HL-60 (cell line): ENCODE measurements at regions not wholly inside any gene's neighbourhood (a gene's known extent, or its start where the extent isn't known, plus 50 kb on each side); places are given as distances from the start of the nearest gene placed in this dataset.

ENCODE experiments used
- CTCF ChIP-seq: IDR thresholded peaks from one replicate; pipeline ENCODE4 v1.5.1; 2011; ENCODE audit warnings: low read length, control low read depth, inconsistent platforms; ENCODE audit not compliant: insufficient read depth
- GABPA ChIP-seq: IDR thresholded peaks from 2 replicates; pipeline ENCODE4 v1.6.1; 2012; ENCODE audit warnings: low read depth
- POLR2AphosphoS5 ChIP-seq: IDR thresholded peaks from 2 replicates; pipeline ENCODE4 v1.6.1; 2012; ENCODE audit warnings: low read depth
- REST ChIP-seq: IDR thresholded peaks from 2 replicates; pipeline ENCODE4 v1.6.1; 2012; ENCODE audit warnings: low read depth; ENCODE audit not compliant: insufficient replicate concordance

GRCh38 chr17:69997332-69997731, 77.7 kb upstream of the KCNJ16 start:
- TF ChIP-seq REST = no peak
- no peak for TF ChIP-seq POLR2AphosphoS5
- TF ChIP-seq GABPA = no peak
- no peak for TF ChIP-seq CTCF
